ENCODE measurements at regions not wholly inside any gene's neighbourhood (a gene's known extent, or its start where the extent isn't known, plus 50 kb on each side); places are given as distances from the start of the nearest gene placed in this dataset.
"Not testable (repeated sequence)": the region's sequence is repeated elsewhere in the genome, so short reads cannot be mapped to it uniquely, and the experiment has no call there.

- no peak for DNase-seq (ENCODE audit: extremely low read depth in 1 of 11, low read depth in 9 of 11, low spot score in 4 of 11)
Measured at GRCh38 chr6:81575442-81575841, 177.0 kb downstream of the TENT5A start.

- peak in 2 of 11 donors; percentile 29 to 31 for DNase-seq (ENCODE audit: extremely low read depth in 1 of 11, low read depth in 9 of 11, low spot score in 4 of 11)
Measured at GRCh38 chr6:81572020-81572419, 180.5 kb downstream of the TENT5A start.

DNA sequence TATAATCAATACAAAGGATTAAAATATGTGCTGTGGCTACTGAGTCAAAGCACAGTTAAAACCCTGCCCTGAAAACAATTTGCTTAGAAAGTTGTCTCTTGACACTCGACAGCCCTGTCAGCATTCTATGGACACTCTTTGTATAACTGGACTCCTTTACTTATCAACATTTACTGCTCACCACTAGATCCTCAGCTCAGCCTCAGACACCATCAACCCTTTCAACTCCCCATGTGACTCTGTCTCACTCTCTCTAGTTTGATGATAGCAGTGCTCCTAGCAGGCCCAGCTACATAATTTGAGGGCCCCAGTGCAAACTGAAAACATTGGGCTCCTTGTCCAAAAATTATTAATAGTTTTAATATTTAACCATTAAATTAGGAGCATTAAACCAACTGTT is 181.8 kb downstream of the TENT5A start:
- DNase-seq (ENCODE audit: extremely low read depth in 1 of 11, low read depth in 9 of 11, low spot score in 4 of 11): no peak

- no peak for DNase-seq (ENCODE audit: extremely low read depth in 1 of 11, low read depth in 9 of 11, low spot score in 4 of 11)
Measured at GRCh38 chr6:81568973-81569372, 183.5 kb downstream of the TENT5A start.

DNA sequence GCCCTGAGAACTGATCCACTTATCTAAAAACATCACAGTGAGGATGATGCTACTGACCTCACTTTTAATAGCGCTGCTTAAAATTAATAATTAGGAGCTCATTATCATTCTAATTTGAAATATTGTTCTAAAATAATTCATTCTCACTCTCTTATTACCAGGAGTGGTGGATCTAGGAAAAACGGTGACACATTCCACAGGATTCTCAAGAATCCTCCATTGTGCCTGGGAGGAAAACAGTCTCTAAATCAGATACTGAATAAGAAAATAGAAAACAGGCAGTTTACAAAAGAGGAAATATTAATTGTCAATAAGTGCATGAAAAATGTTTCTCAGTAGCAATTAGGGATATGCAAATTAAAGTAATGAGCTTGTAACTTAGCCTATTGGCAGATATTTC is 187.4 kb downstream of the TENT5A start:
- DNase-seq (ENCODE audit: extremely low read depth in 1 of 11, low read depth in 9 of 11, low spot score in 4 of 11): no peak

DNA sequence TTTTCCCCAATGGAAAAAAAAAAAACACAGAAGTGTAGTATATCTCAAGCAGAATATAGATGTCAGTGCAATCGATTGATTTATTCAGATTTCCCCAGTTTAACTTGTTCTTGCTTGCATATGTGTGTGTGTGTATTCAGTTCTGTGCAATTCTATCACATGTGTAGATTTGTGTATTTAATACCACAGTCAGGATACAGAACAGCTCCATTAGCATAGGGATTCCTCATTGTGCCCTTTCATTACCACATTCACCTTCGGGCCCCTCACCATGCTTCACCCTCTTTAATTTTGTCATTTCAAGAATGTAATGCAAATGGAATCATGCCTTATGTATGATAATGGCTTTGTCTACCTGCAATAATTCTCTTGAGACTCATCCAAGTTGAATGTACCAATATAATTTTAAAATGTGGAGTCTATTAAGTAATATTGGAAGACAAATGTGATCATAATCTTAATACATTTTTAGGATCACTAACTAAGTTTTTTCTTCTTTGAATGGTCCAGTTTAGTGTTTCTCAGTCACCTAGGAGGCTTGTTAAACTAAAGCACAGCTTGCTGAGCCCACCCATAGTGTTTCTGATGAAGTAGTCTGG is 187.9 kb downstream of the TENT5A start:
- DNase-seq (ENCODE audit: extremely low read depth in 1 of 11, low read depth in 9 of 11, low spot score in 4 of 11): no peak

GRCh38 chr6:81562169-81562568 is 190.3 kb downstream of the TENT5A start:
- DNase-seq (ENCODE audit: extremely low read depth in 1 of 11, low read depth in 9 of 11, low spot score in 4 of 11): no peak

- DNase-seq (ENCODE audit: extremely low read depth in 1 of 11, low read depth in 9 of 11, low spot score in 4 of 11): no peak
Measured at GRCh38 chr6:81561731-81562130, 190.8 kb downstream of the TENT5A start.

DNA sequence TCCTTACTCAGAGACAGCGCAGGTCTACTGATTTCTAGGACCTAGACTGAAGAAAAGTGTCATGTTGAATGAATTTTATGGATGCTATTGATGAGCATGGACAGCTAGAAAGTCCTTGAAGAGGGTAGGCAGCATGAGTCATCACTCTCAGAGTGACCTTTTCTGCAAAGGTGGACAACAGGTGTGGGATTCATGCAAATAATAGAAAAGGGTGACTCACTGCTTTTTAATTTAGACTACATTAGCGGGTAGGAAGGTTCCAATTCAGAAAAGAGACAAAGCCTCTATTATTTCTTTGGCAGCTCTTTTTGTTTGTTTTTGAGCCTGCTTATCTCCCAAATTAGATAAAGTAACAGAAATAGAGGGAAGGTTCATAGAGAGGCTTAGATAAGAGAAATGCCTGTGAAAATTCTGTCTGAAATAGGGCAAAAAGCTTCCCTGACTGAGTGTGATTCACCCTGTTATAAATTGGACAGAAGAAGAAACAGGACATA is 191.4 kb downstream of the TENT5A start:
- no peak for DNase-seq (ENCODE audit: extremely low read depth in 1 of 11, low read depth in 9 of 11, low spot score in 4 of 11)

DNA sequence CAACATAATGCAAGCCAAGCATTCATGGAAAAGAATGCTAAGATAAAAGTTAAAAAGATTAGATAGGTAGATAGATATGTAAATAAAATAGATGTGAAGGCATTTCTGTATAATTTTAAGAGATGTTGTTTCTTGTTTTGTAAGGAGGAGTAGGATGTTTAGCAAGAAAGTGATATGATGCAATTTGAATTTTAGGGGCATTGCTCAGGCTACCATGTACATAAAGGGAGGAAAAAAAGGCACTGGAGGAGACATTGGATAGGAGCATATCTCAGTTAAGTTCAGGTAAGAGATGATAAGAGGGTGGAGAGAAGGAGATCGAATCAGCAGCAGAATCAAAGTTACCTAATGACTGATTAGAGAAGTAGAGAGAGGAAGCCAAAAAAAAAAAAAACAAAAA is 194.7 kb downstream of the TENT5A start:
- DNase-seq (ENCODE audit: extremely low read depth in 1 of 11, low read depth in 9 of 11, low spot score in 4 of 11): no peak

DNA sequence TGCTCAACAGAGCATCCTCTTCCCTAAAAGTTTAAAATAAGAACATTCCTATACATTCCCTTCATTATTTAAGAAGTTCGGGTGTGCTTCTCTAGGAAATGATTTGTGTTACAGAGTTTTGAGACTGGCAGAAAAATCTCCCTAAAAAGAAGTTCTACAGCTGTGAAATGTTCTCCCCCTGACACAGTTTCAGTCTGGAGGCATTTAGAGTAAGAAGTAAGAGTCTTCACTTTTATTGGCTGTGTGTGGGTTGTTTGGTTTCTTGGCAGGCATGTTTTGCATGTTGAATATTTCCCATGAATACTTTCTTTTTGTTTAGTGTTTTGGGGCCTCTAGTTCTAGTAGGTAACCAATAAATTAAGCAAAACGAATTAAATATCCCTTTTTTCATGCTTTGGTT is 195.9 kb downstream of the TENT5A start:
- DNase-seq (ENCODE audit: extremely low read depth in 1 of 11, low read depth in 9 of 11, low spot score in 4 of 11): peak in 3 of 11 donors; percentile 13 to 39 (median 25)

GRCh38 chr6:81553216-81553615 is 199.3 kb downstream of the TENT5A start:
- no peak for DNase-seq (ENCODE audit: extremely low read depth in 1 of 11, low read depth in 9 of 11, low spot score in 4 of 11)

DNA sequence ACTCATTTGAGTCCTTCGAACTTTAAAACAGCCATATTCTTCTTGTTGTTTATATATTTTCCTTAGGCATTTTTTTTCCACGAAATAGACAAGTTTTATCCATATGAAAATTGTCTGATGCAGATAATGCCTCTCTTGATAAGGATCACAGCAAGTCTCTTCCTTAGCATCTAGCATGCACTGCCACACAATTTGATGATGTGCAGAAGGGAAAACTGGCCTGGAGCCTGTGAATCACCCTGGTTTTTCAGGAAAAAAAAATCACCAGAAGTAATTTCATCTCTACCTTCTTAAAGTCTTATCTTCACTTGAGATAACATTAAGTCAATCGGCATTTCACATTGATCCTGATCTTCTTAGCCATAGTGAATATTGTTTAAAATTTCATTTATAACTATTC is 199.8 kb downstream of the TENT5A start:
- no peak for DNase-seq (ENCODE audit: extremely low read depth in 1 of 11, low read depth in 9 of 11, low spot score in 4 of 11)

- no peak for DNase-seq (ENCODE audit: extremely low read depth in 1 of 11, low read depth in 9 of 11, low spot score in 4 of 11)
Measured at GRCh38 chr6:81547149-81547548, 205.3 kb downstream of the TENT5A start.

DNA sequence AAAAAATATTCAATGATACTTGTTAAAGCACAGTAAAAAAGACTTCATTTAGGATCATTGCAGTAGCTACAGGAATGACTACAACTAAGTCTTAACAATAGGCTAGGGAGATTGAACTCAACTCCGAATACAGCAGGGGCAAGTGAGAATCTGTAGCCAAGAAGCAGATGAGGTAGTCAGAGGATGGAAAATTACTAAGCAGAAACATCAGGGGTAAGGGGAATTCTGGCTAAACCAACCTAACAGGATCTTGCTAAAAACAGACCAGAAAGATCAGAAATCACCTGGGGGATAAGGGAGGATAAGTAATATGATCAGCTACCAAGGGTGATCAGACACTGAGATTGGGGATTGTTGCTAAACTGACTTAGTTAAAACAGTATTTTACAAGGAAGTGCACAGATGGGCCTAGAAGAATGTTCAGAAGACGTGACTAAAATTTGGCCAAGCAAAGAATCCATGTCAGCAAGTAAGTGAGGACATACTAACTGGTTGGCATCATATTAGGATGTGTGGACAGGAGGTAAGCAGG is 217.5 kb downstream of the TENT5A start:
- no peak for DNase-seq (ENCODE audit: extremely low read depth in 1 of 11, low read depth in 9 of 11, low spot score in 4 of 11)

DNA sequence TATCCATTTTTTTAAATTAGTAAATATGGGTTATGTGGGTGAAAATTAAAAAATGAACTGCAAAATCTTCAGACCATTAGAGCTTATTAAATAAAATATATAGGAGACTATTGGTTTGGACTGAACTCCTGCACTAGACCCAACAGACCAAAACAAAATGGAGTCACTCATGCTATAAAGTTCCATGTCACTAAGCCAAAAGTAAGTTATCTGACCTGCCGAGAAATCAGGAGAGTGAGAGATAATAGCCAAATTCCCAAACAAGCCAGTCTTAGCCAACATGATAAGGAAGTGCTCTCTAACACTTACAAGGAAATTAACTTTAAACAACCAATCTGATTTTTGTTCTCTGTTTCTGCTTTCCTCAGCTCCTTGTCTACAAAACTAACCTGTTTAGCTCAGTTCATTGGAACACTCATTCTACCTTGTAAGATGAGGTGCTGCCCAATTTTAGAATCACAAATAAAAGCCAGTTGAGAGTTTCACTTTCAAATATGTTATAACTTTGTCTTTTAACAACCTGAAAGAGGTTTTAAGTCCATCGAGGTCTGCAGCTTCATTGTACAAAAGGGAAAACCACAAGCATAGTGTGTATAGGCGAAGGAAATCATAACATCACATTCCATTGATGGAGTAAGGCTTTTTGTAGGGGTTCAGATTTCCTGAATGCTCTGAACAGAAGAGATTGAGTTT is 220.5 kb downstream of the TENT5A start:
- DNase-seq (ENCODE audit: extremely low read depth in 1 of 11, low read depth in 9 of 11, low spot score in 4 of 11): no peak

DNA sequence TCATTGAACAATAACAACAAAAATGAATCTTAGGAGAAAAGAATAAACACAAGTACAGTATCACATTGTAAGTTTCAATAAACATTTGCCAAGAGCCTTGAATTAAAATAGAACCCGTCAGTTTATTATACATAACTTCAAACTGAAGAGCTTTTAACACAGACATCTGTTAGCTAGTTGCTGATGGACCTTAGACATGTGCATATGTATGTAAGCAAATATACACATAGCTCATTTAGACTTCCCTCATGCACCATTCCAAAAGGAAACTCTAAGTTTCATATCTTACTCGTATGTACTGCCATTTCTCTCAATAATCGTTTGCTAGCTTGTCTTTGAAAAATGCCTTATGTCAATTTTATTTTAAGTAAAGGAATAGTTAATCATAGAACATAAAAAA is 235.0 kb downstream of the TENT5A start:
- DNase-seq (ENCODE audit: extremely low read depth in 1 of 11, low read depth in 9 of 11, low spot score in 4 of 11): no peak

DNA sequence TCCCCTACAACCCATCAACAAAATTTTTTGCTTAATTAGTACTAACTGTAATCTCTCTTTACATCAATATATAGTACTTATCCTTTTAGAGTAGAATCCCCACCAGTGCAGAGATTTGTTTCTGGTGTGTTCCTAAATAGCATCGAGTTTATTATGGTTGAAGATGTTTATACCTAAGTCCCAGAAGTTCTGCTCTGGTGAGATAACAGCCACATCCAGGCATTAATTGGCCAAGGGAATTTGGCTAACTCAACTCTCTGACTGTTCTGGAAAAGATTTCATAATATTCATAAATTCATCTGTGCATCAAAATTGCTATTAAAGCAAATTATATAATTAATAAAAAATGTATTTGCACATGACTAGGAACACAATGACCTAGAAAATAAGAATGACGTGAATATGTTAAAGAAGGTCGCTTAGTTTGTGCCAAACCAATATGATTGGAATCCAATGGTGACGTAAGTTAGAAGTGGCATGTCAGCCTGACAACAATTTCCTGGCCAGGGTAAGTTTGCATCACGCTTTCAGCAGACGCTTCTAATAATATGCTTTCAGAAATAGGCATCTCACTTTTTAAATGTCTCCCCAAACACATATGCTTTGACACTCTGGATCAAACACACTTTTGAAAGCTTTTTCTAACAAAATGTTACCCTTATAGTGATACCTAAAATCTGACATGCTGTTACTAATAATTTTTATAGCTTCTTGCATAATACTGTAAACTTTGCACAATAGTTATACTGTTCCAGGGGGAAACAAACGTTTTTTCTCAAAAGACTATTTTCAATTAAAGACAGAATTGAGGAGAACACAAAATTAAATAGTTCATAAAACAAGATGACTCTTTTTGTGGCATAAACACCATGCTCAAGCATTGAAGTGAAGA is 236.7 kb downstream of the TENT5A start:
- no peak for DNase-seq (ENCODE audit: extremely low read depth in 1 of 11, low read depth in 9 of 11, low spot score in 4 of 11)

DNA sequence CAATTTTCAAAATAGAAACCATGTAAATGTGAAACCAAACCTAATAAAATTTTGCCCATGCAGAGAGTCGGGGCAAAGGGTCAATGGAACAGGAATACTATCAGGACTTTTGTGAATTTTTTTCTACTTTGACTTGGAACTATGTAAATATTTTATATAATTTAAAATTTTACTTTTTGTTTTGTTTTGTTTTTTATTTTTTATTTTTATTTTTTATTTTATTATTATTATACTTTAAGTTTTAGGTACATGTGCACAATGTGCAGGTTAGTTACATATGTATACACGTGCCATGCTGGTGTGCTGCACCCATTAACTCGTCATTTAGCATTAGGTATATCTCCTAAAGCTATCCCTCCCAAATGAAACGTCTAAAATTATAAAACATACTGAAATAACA is 238.3 kb downstream of the TENT5A start:
- DNase-seq (ENCODE audit: extremely low read depth in 1 of 11, low read depth in 9 of 11, low spot score in 4 of 11): not testable (repeated sequence)

DNA sequence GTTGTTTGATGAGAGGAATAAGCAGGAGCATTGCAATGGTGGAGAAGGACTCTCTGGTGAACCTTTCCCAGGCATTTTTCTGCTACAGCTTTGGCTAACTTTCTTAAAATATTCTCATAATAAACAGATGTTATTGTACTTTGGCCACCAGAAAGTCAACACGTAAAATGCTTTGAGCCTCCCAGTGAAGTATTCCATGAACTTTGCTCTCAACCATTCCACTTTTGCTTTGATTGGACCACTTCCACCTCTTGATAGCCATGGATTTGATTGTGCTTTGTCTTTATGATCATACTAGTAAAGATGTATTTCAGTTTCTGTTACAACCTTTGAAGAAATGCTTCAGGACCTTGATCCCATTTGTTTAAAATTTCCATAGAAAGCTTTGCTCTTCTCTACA is 241.1 kb downstream of the TENT5A start:
- no peak for DNase-seq (ENCODE audit: extremely low read depth in 1 of 11, low read depth in 9 of 11, low spot score in 4 of 11)
